OCI-LY1 (cell line): ENCODE measurements at regions not wholly inside any gene's neighbourhood (a gene's known extent, or its start where the extent isn't known, plus 50 kb on each side); places are given as distances from the start of the nearest gene placed in this dataset.

Experiments used
- H2AFZ ChIP-seq: fragments of 200-600 bp; sonication (generic), shearing (Covaris generic); 2 replicates; pipeline ENCODE4 v1.6.0; 2014; ENCODE audit warnings: antibody characterized with exemption, mild to moderate bottlenecking, low read length
- H3F3A ChIP-seq: fragments of 200-600 bp; sonication (generic), shearing (Covaris generic); 2 replicates; pipeline ENCODE4 v1.6.0; 2014; ENCODE audit warnings: mild to moderate bottlenecking, antibody characterized with exemption, low read length, moderate library complexity; ENCODE audit not compliant: insufficient read depth
- H3K27ac ChIP-seq: fragments of 200-600 bp; sonication (generic); 2 replicates; pipeline ENCODE4 v1.5.1; 2014; ENCODE audit warnings: low read length, mixed run types, mild to moderate bottlenecking, low read depth; ENCODE audit not compliant: poor library complexity, severe bottlenecking
- H3K27me3 ChIP-seq: fragments of 200-600 bp; sonication (generic); 2 replicates; pipeline ENCODE4 v1.6.0; 2014; ENCODE audit warnings: antibody characterized with exemption, mild to moderate bottlenecking, low read length, moderate library complexity; ENCODE audit not compliant: insufficient read depth
- H3K36me3 ChIP-seq: fragments of 200-600 bp; sonication (generic); 2 replicates; pipeline ENCODE4 v1.6.1; 2014; ENCODE audit warnings: mild to moderate bottlenecking, antibody characterized with exemption, low read length, moderate library complexity, mixed read lengths; ENCODE audit not compliant: insufficient read depth
- H3K4me1 ChIP-seq: fragments of 200-600 bp; sonication (generic); 2 replicates; pipeline ENCODE4 v1.5.1; 2014; ENCODE audit warnings: mild to moderate bottlenecking, low read length, moderate library complexity; ENCODE audit not compliant: insufficient read depth, severe bottlenecking
- H3K4me2 ChIP-seq: fragments of 200-600 bp; sonication (generic), shearing (Covaris generic); 2 replicates; pipeline ENCODE4 v1.6.1; 2014; ENCODE audit warnings: low read length
- H3K4me3 ChIP-seq: fragments of 200-600 bp; sonication (generic); 2 replicates; pipeline ENCODE4 v1.5.1; 2014; ENCODE audit warnings: low read length, low read depth, mild to moderate bottlenecking, mixed read lengths; ENCODE audit not compliant: poor library complexity, severe bottlenecking
- H3K79me2 ChIP-seq: fragments of 200-600 bp; shearing (Covaris generic); 2 replicates; pipeline ENCODE4 v1.6.1; 2016; ENCODE audit warnings: mixed run types, low read length, mixed read lengths; ENCODE audit not compliant: insufficient read depth
- H3K9ac ChIP-seq: fragments of 200-600 bp; sonication (generic), shearing (Covaris generic); 2 replicates; pipeline ENCODE4 v1.6.1; 2014; ENCODE audit warnings: mild to moderate bottlenecking, low read length, mixed read lengths
- H3K9me2 ChIP-seq: fragments of 200-600 bp; sonication (generic), shearing (Covaris generic); 2 replicates; pipeline ENCODE4 v1.6.1; 2014; ENCODE audit warnings: low read depth, mild to moderate bottlenecking, low read length, mixed read lengths
- H3K9me3 ChIP-seq: fragments of 200-600 bp; shearing (Covaris generic); 2 replicates; pipeline ENCODE4 v1.6.1; 2014; ENCODE audit warnings: low read length, mixed read lengths
- H4K20me1 ChIP-seq: fragments of 200-600 bp; sonication (generic), shearing (Covaris generic); 2 replicates; pipeline ENCODE4 v1.6.0; 2016; ENCODE audit warnings: mild to moderate bottlenecking, low read length; ENCODE audit not compliant: insufficient read depth
- CTCF ChIP-seq: fragments of 200-600 bp; sonication (generic), shearing (Covaris generic); IDR thresholded peaks from 2 replicates; pipeline ENCODE4 v1.5.1; 2017; ENCODE audit warnings: mild to moderate bottlenecking, antibody characterized with exemption, low read length, moderate library complexity, mixed read lengths
- EZH2 ChIP-seq: fragments of 200-600 bp; sonication (generic), shearing (Covaris generic); IDR thresholded peaks from 2 replicates; pipeline ENCODE4 v1.8.0; 2017; ENCODE audit warnings: borderline replicate concordance, mixed run types, mild to moderate bottlenecking, antibody characterized with exemption, low read length, moderate library complexity, mixed read lengths

GRCh38 chr20:60921022-60921622, 330.9 kb upstream of the CDH4 start:
- no peak overlapping the region for H3K27ac ChIP-seq
- H3K36me3 ChIP-seq = no peaks in the 10 kb centered on the region
- no peak for TF ChIP-seq EZH2
- no peak for TF ChIP-seq CTCF
- H3K79me2 ChIP-seq = no peaks in the 10 kb centered on the region
- H3K27me3 ChIP-seq = no peaks in the 10 kb centered on the region
- H3K4me2 ChIP-seq = no peak overlapping the region
- H2AFZ ChIP-seq = no peak overlapping the region
- H3K9me2 ChIP-seq = no peaks in the 10 kb centered on the region
- H3K9me3 ChIP-seq = no peaks in the 10 kb centered on the region
- H3K4me3 ChIP-seq = no peak overlapping the region
- no peak overlapping the region for H3K9ac ChIP-seq
- no peaks in the 10 kb centered on the region for H3F3A ChIP-seq
- H4K20me1 ChIP-seq = no peaks in the 10 kb centered on the region
- H3K4me1 ChIP-seq = no peaks in the 10 kb centered on the region

GRCh38 chr20:60926831-60927230, 325.2 kb upstream of the CDH4 start:
- H3K27me3 ChIP-seq = no peaks in the 10 kb centered on the region
- H3K4me2 ChIP-seq = no peak overlapping the region

GRCh38 chr20:60928341-60928740, 323.7 kb upstream of the CDH4 start:
- Histone ChIP-seq H3K9ac (no peak overlapping the region), H3K27me3 (no peaks in the 10 kb centered on the region), H3K36me3 (no peaks in the 10 kb centered on the region), H4K20me1 (no peaks in the 10 kb centered on the region), H2AFZ (no peak overlapping the region), H3K9me2 (no peaks in the 10 kb centered on the region), H3K27ac (no peak overlapping the region), H3K79me2 (no peaks in the 10 kb centered on the region), H3K9me3 (no peaks in the 10 kb centered on the region), H3K4me3 (no peak overlapping the region), H3F3A (no peaks in the 10 kb centered on the region), H3K4me1 (no peaks in the 10 kb centered on the region), H3K4me2 (no peak overlapping the region)
- no peak for TF ChIP-seq CTCF
- TF ChIP-seq EZH2 = no peak

More at GRCh38 chr20:60926831-60927230, 325.2 kb upstream of the CDH4 start:
- H3K9me3 ChIP-seq = no peaks in the 10 kb centered on the region
- no peak overlapping the region for H3K9ac ChIP-seq
- TF ChIP-seq CTCF = no peak
- no peak for TF ChIP-seq EZH2
- H3K9me2 ChIP-seq = no peaks in the 10 kb centered on the region
- no peak overlapping the region for H2AFZ ChIP-seq
- no peaks in the 10 kb centered on the region for H3K79me2 ChIP-seq
- no peaks in the 10 kb centered on the region for H4K20me1 ChIP-seq
- H3K27ac ChIP-seq = no peak overlapping the region
- H3K36me3 ChIP-seq = no peaks in the 10 kb centered on the region
- no peaks in the 10 kb centered on the region for H3K4me1 ChIP-seq
- no peaks in the 10 kb centered on the region for H3F3A ChIP-seq
- H3K4me3 ChIP-seq = no peak overlapping the region
